DND-41 (cell line): ENCODE measurements at regions not wholly inside any gene's neighbourhood (a gene's known extent, or its start where the extent isn't known, plus 50 kb on each side); places are given as distances from the start of the nearest gene placed in this dataset.

Experiments
- ATAC-seq: fragments of 200-7000 bp; cut with Tn5 transposase; 3 replicates; pipeline ENCODE4 v1.9.1; 2021; ENCODE audit warnings: low read depth; ENCODE audit not compliant: insufficient read depth
- DNase-seq: peaks from one replicate; pipeline ENCODE4 v3.0.0-alpha.2; 2020
- H2AFZ ChIP-seq: 2 replicates; pipeline ENCODE4 v1.6.0; 2012; ENCODE audit warnings: low read depth, low read length
- H3K27ac ChIP-seq: 2 replicates; pipeline ENCODE4 v1.5.1; 2012; ENCODE audit warnings: low read length, inconsistent platforms
- H3K27me3 ChIP-seq: fragments of 200-600 bp; sonication (generic); 2 replicates; pipeline ENCODE4 v1.6.0; 2012; ENCODE audit warnings: low read length, mild to moderate bottlenecking, inconsistent platforms; ENCODE audit not compliant: insufficient read depth, poor library complexity
- H3K36me3 ChIP-seq: 2 replicates; pipeline ENCODE4 v1.5.1; 2012; ENCODE audit warnings: low read length, inconsistent platforms; ENCODE audit not compliant: insufficient read depth
- H3K4me1 ChIP-seq: 2 replicates; pipeline ENCODE4 v1.5.1; 2012; ENCODE audit warnings: mild to moderate bottlenecking, low read length; ENCODE audit not compliant: insufficient read depth
- H3K4me2 ChIP-seq: 2 replicates; pipeline ENCODE4 v1.6.0; 2012; ENCODE audit warnings: mild to moderate bottlenecking, moderate library complexity, low read length, inconsistent platforms; ENCODE audit not compliant: insufficient read depth
- H3K4me3 ChIP-seq, 2 experiments: fragments of 200-600 bp in 1 of 2; shearing (Covaris generic) in 1 of 2; 2 replicates each; pipeline ENCODE4 v1.5.1; 2012 to 2016; ENCODE audit warnings: inconsistent platforms in 2 of 2, low read length in 2 of 2, mild to moderate bottlenecking in 2 of 2, low read depth in 1 of 2, moderate library complexity in 1 of 2
- H3K79me2 ChIP-seq: 2 replicates; pipeline ENCODE4 v1.6.0; 2012; ENCODE audit warnings: low read length, inconsistent platforms; ENCODE audit not compliant: insufficient read depth
- H3K9ac ChIP-seq: 2 replicates; pipeline ENCODE4 v1.6.0; 2012; ENCODE audit warnings: low read depth, mild to moderate bottlenecking, inconsistent platforms, low read length, moderate library complexity
- H3K9me3 ChIP-seq: 2 replicates; pipeline ENCODE4 v1.5.1; 2012; ENCODE audit warnings: low read length, moderate library complexity, mild to moderate bottlenecking, inconsistent platforms; ENCODE audit not compliant: insufficient read depth, severe bottlenecking
- H4K20me1 ChIP-seq: 2 replicates; pipeline ENCODE4 v1.6.0; 2012; ENCODE audit warnings: low read length; ENCODE audit not compliant: insufficient read depth
- CTCF ChIP-seq: IDR thresholded peaks from 2 replicates; pipeline ENCODE4 v1.5.1; 2012; ENCODE audit warnings: borderline replicate concordance, low read length, moderate library complexity, mild to moderate bottlenecking; ENCODE audit not compliant: poor library complexity, severe bottlenecking; ENCODE audit errors: extremely low read depth
- EZH2 ChIP-seq: IDR thresholded peaks from 3 replicates; pipeline ENCODE4 v1.6.1; 2012; ENCODE audit warnings: borderline replicate concordance, low read depth, mild to moderate bottlenecking, moderate library complexity, low read length, inconsistent platforms; ENCODE audit not compliant: severe bottlenecking

- Histone ChIP-seq H3K4me2 (no peak overlapping the region), H3K9ac (no peak overlapping the region), H3K9me3 (no peaks in the 10 kb centered on the region), H3K27me3 (no peaks in the 10 kb centered on the region), H3K27ac (no peak overlapping the region), H2AFZ (no peak overlapping the region), H3K4me1 (no peaks in the 10 kb centered on the region), H3K79me2 (no peaks in the 10 kb centered on the region), H3K36me3 (no peaks in the 10 kb centered on the region), H3K4me3 (no peak overlapping the region), H4K20me1 (no peaks in the 10 kb centered on the region)
- TF ChIP-seq EZH2 (no peak), CTCF (no peak)
- DNase-seq (no peak), ATAC-seq (no peak)
These were observed 52.1 kb upstream of the MYOCD start for GRCh38 chr17:12613566-12613965.
